HepG2 (cell line): ENCODE measurements at regions not wholly inside any gene's neighbourhood (a gene's known extent, or its start where the extent isn't known, plus 50 kb on each side); places are given as distances from the start of the nearest gene placed in this dataset.

Experiments
- ATAC-seq: fragments of 200-7000 bp; cut with Tn5 transposase; 3 replicates; pipeline ENCODE4 v1.9.1; 2020; ENCODE audit warnings: mild to moderate bottlenecking, moderate library complexity
- BruUV-seq: library from RNA; stranded (reverse); fragments of 400-500 nt; replicated peaks from 2 replicates; lab custom pipeline; 2021; lab: Mats Ljungman, UMichigan
- CTCF ChIA-PET: fragments of 300-600 bp; formaldehyde crosslinking; extraction: SDS; loops from one replicate; lab custom pipeline; 2021; ENCODE audit warnings: low total read pairs, inconsistent platforms, low intra/inter-chr PET ratio; lab: Yijun Ruan, JAX
- POLR2A ChIA-PET: fragments of 350-600 bp; sonication (Branson Sonifier 250); formaldehyde crosslinking; loops from one replicate; lab custom pipeline; 2020; ENCODE audit warnings: antibody characterized with exemption, inconsistent platforms; lab: Yijun Ruan, JAX
- DNase-seq: peaks from one replicate; pipeline ENCODE4 v3.0.0-alpha.2; 2015; ENCODE audit warnings: low spot score
- FAIRE-seq: peaks from 3 replicates; lab custom pipeline; 2011; peaks lifted over from hg19 to GRCh38; lab: Jason Lieb, UNC
- H2AFZ ChIP-seq: one replicate; pipeline ENCODE4 v1.6.1; 2011; ENCODE audit warnings: low read length, inconsistent platforms
- H3K27ac ChIP-seq: fragments of 300-600 bp; 3 replicates; pipeline ENCODE4 v1.8.0; 2011; ENCODE audit warnings: mixed run types, mild to moderate bottlenecking, mixed read lengths, low read length, inconsistent platforms; ENCODE audit not compliant: insufficient read depth; ENCODE audit errors: extremely low read length
- H3K27me3 ChIP-seq, 2 experiments: fragments of 200-600 bp in 1 of 2; 2 replicates in 1 of 2; 3 replicates in 1 of 2; pipeline versions ENCODE4 v1.6.0 to v1.8.0; 2011; ENCODE audit warnings: low read length in 2 of 2, mild to moderate bottlenecking in 2 of 2, moderate library complexity in 2 of 2, inconsistent platforms in 1 of 2; ENCODE audit not compliant: insufficient read depth in 2 of 2, control insufficient read depth in 1 of 2
- H3K36me3 ChIP-seq, 2 experiments: fragments of 200-600 bp in 1 of 2; replicated peaks in 1 of 2; 2 replicates in 1 of 2; 3 replicates in 1 of 2; pipeline versions ENCODE4 v1.5.1 to v1.8.0; 2011; ENCODE audit warnings: low read length in 2 of 2, inconsistent platforms in 1 of 2; ENCODE audit not compliant: insufficient read depth in 2 of 2, control insufficient read depth in 1 of 2
- H3K4me1 ChIP-seq: 2 replicates; pipeline ENCODE4 v1.5.1; 2012; ENCODE audit warnings: low read length, inconsistent platforms; ENCODE audit not compliant: insufficient read depth
- H3K4me2 ChIP-seq: 2 replicates; pipeline ENCODE4 v1.6.0; 2011; ENCODE audit warnings: low read depth, low read length, inconsistent platforms
- H3K4me3 ChIP-seq, 3 experiments: fragments of 200-600 bp in 1 of 3; sonication (generic), shearing (Covaris generic) in 1 of 3; replicated peaks in 1 of 3; 2 replicates each; pipeline ENCODE4 v1.5.1; 2011 to 2016; ENCODE audit warnings: low read length in 3 of 3, inconsistent platforms in 2 of 3, low read depth in 2 of 3, mild to moderate bottlenecking in 2 of 3, control low read depth in 1 of 3, mixed read lengths in 1 of 3; ENCODE audit not compliant: insufficient read depth in 1 of 3
- H3K79me2 ChIP-seq: one replicate; pipeline ENCODE4 v1.6.1; 2011; ENCODE audit warnings: low read length, inconsistent platforms; ENCODE audit not compliant: insufficient read depth
- H3K9ac ChIP-seq: 2 replicates; pipeline ENCODE4 v1.6.0; 2011; ENCODE audit warnings: mild to moderate bottlenecking, low read depth, low read length, inconsistent platforms; ENCODE audit not compliant: insufficient read depth
- H3K9me3 ChIP-seq: 2 replicates; pipeline ENCODE4 v1.5.1; 2012; ENCODE audit warnings: mild to moderate bottlenecking, low read length
- H4K20me1 ChIP-seq: 2 replicates; pipeline ENCODE4 v1.6.0; 2011; ENCODE audit warnings: inconsistent platforms, mild to moderate bottlenecking, low read length, moderate library complexity; ENCODE audit not compliant: insufficient read depth
- ELF1 ChIP-seq: sonication (generic); formaldehyde crosslinking; IDR thresholded peaks from 2 replicates; pipeline ENCODE4 v1.4.0; 2020; ENCODE audit warnings: missing genetic modification reagents
- KDM5B ChIP-seq: sonication (generic); formaldehyde crosslinking; IDR thresholded peaks from 2 replicates; pipeline ENCODE4 v1.4.0; 2020; ENCODE audit warnings: missing genetic modification reagents, mild to moderate bottlenecking, borderline replicate concordance
- PITX1 ChIP-seq: sonication (generic); formaldehyde crosslinking; IDR thresholded peaks from 2 replicates; pipeline ENCODE4 v1.5.1; 2020; ENCODE audit warnings: mild to moderate bottlenecking, missing genetic modification reagents
- SALL2 ChIP-seq: sonication (generic); formaldehyde crosslinking; IDR thresholded peaks from 2 replicates; pipeline ENCODE4 v1.8.1; 2023; ENCODE audit warnings: mild to moderate bottlenecking, missing genetic modification reagents, inconsistent platforms
- WGBS: methylation state at CpG from one replicate; pipeline ENCODE4 v1.1.6; 2017; ENCODE audit warnings: low lambda C conversion rate; 5-methylcytosine and 5-hydroxymethylcytosine counted together
- in situ Hi-C: cut with HindIII; loops from 2 replicates; pipeline ENCODE4 v1.10.0; 2017; ENCODE audit warnings: low pct_unique_long_range_greater_than_20kb; ENCODE audit not compliant: extremely low pct_ligation_motif_present
- intact Hi-C: fragments of 100-400 bp; cut with micrococcal nuclease; formaldehyde crosslinking; loops from one replicate; pipeline ENCODE4 v1.10.0; 2022; ENCODE audit not compliant: unreplicated experiment
- TF ChIP-seq, protein P1 (sequence below): sonication (generic); formaldehyde crosslinking; IDR thresholded peaks from 2 replicates; pipeline ENCODE4 v1.4.0; 2020; ENCODE audit warnings: missing genetic modification reagents, borderline replicate concordance
- TF ChIP-seq, protein P2 (sequence below): sonication (generic); formaldehyde crosslinking; IDR thresholded peaks from 2 replicates; pipeline ENCODE4 v1.4.0; 2020; ENCODE audit warnings: missing genetic modification reagents, mild to moderate bottlenecking, borderline replicate concordance
- TF ChIP-seq, protein P3 (sequence below): sonication (generic); formaldehyde crosslinking; IDR thresholded peaks from 2 replicates; pipeline ENCODE4 v1.4.0; 2020; ENCODE audit warnings: missing genetic modification reagents

DNA sequence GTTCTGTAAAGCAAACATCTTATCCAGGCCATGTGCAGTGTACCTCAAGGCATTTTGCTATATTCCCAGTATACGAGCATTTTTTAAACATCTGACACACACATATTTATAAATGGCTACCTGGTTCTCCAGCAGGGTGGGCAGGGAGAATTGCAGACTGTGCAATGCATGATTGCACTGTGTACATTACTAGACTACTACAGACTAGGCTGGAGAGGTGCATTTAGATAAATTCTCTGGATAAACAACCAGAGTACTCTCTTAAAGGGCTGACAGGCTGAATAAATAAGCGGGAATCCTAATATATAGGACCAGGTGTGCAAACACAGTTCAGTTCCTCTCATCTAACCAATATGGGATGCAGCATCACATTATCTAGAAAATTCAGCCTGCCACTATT lies 428.3 kb upstream of the ARID1B start:
- ChIA-PET POLR2A (no interaction called here), CTCF (no interaction called here)
- H3K9me3 ChIP-seq, result no peaks in the 10 kb centered on the region
- no peak for DNase-seq
- H3K9ac ChIP-seq, result no peak overlapping the region
- no peaks in the 10 kb centered on the region for H4K20me1 ChIP-seq
- H3K27me3 ChIP-seq, result no peaks in the 10 kb centered on the region; a peak in 1 of 5 replicates
- no peaks in the 10 kb centered on the region for H3K36me3 ChIP-seq
- intact Hi-C loops (no loop called here), in situ Hi-C loops (no loop called here)
- TF ChIP-seq, protein P1, sequence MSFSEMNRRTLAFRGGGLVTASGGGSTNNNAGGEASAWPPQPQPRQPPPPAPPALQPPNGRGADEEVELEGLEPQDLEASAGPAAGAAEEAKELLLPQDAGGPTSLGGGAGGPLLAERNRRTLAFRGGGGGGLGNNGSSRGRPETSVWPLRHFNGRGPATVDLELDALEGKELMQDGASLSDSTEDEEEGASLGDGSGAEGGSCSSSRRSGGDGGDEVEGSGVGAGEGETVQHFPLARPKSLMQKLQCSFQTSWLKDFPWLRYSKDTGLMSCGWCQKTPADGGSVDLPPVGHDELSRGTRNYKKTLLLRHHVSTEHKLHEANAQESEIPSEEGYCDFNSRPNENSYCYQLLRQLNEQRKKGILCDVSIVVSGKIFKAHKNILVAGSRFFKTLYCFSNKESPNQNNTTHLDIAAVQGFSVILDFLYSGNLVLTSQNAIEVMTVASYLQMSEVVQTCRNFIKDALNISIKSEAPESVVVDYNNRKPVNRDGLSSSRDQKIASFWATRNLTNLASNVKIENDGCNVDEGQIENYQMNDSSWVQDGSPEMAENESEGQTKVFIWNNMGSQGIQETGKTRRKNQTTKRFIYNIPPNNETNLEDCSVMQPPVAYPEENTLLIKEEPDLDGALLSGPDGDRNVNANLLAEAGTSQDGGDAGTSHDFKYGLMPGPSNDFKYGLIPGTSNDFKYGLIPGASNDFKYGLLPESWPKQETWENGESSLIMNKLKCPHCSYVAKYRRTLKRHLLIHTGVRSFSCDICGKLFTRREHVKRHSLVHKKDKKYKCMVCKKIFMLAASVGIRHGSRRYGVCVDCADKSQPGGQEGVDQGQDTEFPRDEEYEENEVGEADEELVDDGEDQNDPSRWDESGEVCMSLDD (CRISPR knock-in tag), result no peak
- TF ChIP-seq PITX1 (CRISPR knock-in tag), result no peak
- TF ChIP-seq, protein P2, sequence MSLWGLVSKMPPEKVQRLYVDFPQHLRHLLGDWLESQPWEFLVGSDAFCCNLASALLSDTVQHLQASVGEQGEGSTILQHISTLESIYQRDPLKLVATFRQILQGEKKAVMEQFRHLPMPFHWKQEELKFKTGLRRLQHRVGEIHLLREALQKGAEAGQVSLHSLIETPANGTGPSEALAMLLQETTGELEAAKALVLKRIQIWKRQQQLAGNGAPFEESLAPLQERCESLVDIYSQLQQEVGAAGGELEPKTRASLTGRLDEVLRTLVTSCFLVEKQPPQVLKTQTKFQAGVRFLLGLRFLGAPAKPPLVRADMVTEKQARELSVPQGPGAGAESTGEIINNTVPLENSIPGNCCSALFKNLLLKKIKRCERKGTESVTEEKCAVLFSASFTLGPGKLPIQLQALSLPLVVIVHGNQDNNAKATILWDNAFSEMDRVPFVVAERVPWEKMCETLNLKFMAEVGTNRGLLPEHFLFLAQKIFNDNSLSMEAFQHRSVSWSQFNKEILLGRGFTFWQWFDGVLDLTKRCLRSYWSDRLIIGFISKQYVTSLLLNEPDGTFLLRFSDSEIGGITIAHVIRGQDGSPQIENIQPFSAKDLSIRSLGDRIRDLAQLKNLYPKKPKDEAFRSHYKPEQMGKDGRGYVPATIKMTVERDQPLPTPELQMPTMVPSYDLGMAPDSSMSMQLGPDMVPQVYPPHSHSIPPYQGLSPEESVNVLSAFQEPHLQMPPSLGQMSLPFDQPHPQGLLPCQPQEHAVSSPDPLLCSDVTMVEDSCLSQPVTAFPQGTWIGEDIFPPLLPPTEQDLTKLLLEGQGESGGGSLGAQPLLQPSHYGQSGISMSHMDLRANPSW, result no peak
- TF ChIP-seq ELF1 (CRISPR knock-in tag), result no peak
- TF ChIP-seq, protein P3, sequence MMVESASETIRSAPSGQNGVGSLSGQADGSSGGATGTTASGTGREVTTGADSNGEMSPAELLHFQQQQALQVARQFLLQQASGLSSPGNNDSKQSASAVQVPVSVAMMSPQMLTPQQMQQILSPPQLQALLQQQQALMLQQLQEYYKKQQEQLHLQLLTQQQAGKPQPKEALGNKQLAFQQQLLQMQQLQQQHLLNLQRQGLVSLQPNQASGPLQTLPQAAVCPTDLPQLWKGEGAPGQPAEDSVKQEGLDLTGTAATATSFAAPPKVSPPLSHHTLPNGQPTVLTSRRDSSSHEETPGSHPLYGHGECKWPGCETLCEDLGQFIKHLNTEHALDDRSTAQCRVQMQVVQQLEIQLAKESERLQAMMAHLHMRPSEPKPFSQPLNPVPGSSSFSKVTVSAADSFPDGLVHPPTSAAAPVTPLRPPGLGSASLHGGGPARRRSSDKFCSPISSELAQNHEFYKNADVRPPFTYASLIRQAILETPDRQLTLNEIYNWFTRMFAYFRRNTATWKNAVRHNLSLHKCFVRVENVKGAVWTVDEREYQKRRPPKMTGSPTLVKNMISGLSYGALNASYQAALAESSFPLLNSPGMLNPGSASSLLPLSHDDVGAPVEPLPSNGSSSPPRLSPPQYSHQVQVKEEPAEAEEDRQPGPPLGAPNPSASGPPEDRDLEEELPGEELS (CRISPR knock-in tag), result no peak
- TF ChIP-seq SALL2 (CRISPR knock-in tag), result no peak
- TF ChIP-seq KDM5B (CRISPR knock-in tag), result no peak
- BruUV-seq, result no TSS peak
- H3K4me1 ChIP-seq, result no peaks in the 10 kb centered on the region
- H3K27ac ChIP-seq, result no peak overlapping the region
- 0% methylated on average over 2 of the region's 2 CpGs for WGBS
- H3K4me2 ChIP-seq, result no peak overlapping the region
- ATAC-seq, result no peak
- FAIRE-seq, result no peak
- no peaks in the 10 kb centered on the region for H3K79me2 ChIP-seq
- H2AFZ ChIP-seq, result no peak overlapping the region
- H3K4me3 ChIP-seq, result no peak overlapping the region
